ENCODE measurements at regions not wholly inside any gene's neighbourhood (a gene's known extent, or its start where the extent isn't known, plus 50 kb on each side); places are given as distances from the start of the nearest gene placed in this dataset.

DNA sequence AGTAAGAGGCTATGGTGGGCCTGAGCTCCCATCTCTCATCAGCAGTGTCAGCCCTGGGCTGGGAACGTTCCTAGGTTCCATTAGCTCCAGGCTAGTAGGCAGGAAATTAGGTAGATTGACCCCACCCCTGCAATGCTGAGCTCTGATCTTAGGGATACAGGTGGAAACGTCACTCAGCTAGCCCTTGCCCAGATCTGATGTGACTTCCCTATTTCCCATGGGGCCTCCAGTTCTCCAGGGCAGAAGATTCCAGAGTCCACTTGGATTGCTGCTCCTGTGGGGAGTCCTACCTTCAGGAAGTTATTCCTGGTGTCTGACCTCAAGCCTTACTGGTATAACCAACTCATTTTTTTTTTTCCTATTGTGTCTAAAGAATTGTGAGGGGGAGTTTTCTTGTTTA is 81.1 kb downstream of the EFNB1 start:
- H3K36me3 ChIP-seq (ENCODE audit: control insufficient read depth, low read length) = no peaks in the 10 kb centered on the region
- H3F3A ChIP-seq (ENCODE audit: control insufficient read depth, insufficient read depth) = no peaks in the 10 kb centered on the region
- no peak for TF ChIP-seq CTCF (IDR thresholded peaks at IDR 0.05; ENCODE audit: low read depth, low read length, poor library complexity, severe bottlenecking)
- no peak for TF ChIP-seq EZH2phosphoT487 (IDR thresholded peaks at IDR 0.05; ENCODE audit: borderline replicate concordance, low read length)
- no peaks in the 10 kb centered on the region for H3K9me3 ChIP-seq (ENCODE audit: control insufficient read depth, insufficient read depth, low read length)
- H3K4me1 ChIP-seq (ENCODE audit: control insufficient read depth, low read length) = no peaks in the 10 kb centered on the region
- no peaks in the 10 kb centered on the region for H3K79me2 ChIP-seq (ENCODE audit: control insufficient read depth, low read length)
- no peak overlapping the region for H3K4me2 ChIP-seq (ENCODE audit: low read length)
- no peaks in the 10 kb centered on the region for H3K27me3 ChIP-seq (ENCODE audit: control insufficient read depth, low read length)
- no peaks in the 10 kb centered on the region for H4K20me1 ChIP-seq (ENCODE audit: control insufficient read depth, insufficient read depth, low read depth, low read length)
- H3K27ac ChIP-seq (ENCODE audit: low read depth, low read length) = no peak overlapping the region
- H3K9me2 ChIP-seq (replicated peaks; ENCODE audit: control insufficient read depth, low read length) = no peaks in the 10 kb centered on the region
- H3K4me3 ChIP-seq (ENCODE audit: low read length) = no peak overlapping the region

DNA sequence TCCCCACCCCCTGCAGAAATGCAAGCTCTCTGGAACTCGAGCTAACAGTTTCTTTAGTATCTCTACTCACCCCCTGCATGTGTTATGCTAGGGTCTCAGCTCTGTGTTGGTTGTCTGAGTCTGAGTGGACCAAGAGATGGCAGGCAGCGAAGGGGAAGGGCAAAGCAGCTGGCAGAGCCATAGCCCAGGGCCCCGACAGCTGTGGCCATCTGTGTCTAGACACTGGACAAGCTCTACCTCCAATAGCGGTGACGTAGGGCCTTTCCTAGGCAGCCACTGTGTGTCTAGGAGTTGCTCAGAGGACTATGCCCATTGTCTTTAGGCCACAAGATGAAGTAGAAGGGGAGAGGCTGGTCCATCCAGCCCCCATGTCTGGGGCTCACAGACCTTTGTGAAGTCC is 79.2 kb downstream of the EFNB1 start:
- Histone ChIP-seq H3K36me3 (ENCODE audit: control insufficient read depth, low read length) (no peaks in the 10 kb centered on the region), H3K27ac (ENCODE audit: low read depth, low read length) (no peak overlapping the region), H4K20me1 (ENCODE audit: control insufficient read depth, insufficient read depth, low read depth, low read length) (no peaks in the 10 kb centered on the region), H3K9me3 (ENCODE audit: control insufficient read depth, insufficient read depth, low read length) (no peaks in the 10 kb centered on the region), H3K4me2 (ENCODE audit: low read length) (no peak overlapping the region), H3F3A (ENCODE audit: control insufficient read depth, insufficient read depth) (no peaks in the 10 kb centered on the region), H3K79me2 (ENCODE audit: control insufficient read depth, low read length) (no peaks in the 10 kb centered on the region), H3K4me3 (ENCODE audit: low read length) (no peak overlapping the region), H3K9me2 (replicated peaks; ENCODE audit: control insufficient read depth, low read length) (no peaks in the 10 kb centered on the region), H3K27me3 (ENCODE audit: control insufficient read depth, low read length) (no peaks in the 10 kb centered on the region), H3K4me1 (ENCODE audit: control insufficient read depth, low read length) (no peaks in the 10 kb centered on the region)
- no peak for TF ChIP-seq CTCF (IDR thresholded peaks at IDR 0.05; ENCODE audit: low read depth, low read length, poor library complexity, severe bottlenecking)
- no peak for TF ChIP-seq EZH2phosphoT487 (IDR thresholded peaks at IDR 0.05; ENCODE audit: borderline replicate concordance, low read length)

- Histone ChIP-seq H3K27me3 (ENCODE audit: control insufficient read depth, low read length) (no peaks in the 10 kb centered on the region), H3K4me1 (ENCODE audit: control insufficient read depth, low read length) (no peaks in the 10 kb centered on the region), H3K27ac (ENCODE audit: low read depth, low read length) (no peak overlapping the region), H3K4me3 (ENCODE audit: low read length) (no peak overlapping the region), H3K9me2 (replicated peaks; ENCODE audit: control insufficient read depth, low read length) (no peaks in the 10 kb centered on the region), H3K9me3 (ENCODE audit: control insufficient read depth, insufficient read depth, low read length) (no peaks in the 10 kb centered on the region), H3K79me2 (ENCODE audit: control insufficient read depth, low read length) (no peaks in the 10 kb centered on the region), H3K36me3 (ENCODE audit: control insufficient read depth, low read length) (no peaks in the 10 kb centered on the region), H4K20me1 (ENCODE audit: control insufficient read depth, insufficient read depth, low read depth, low read length) (no peaks in the 10 kb centered on the region), H3F3A (ENCODE audit: control insufficient read depth, insufficient read depth) (no peaks in the 10 kb centered on the region), H3K4me2 (ENCODE audit: low read length) (no peak overlapping the region)
- TF ChIP-seq EZH2phosphoT487 (IDR thresholded peaks at IDR 0.05; ENCODE audit: borderline replicate concordance, low read length) (no peak), CTCF (IDR thresholded peaks at IDR 0.05; ENCODE audit: low read depth, low read length, poor library complexity, severe bottlenecking) (no peak)
Observed at GRCh38 chrX:68902706-68903504, 74.1 kb downstream of the EFNB1 start.

Measured in DOHH2 (cell line).